OCI-LY1 (cell line): ENCODE measurements at regions not wholly inside any gene's neighbourhood (a gene's known extent, or its start where the extent isn't known, plus 50 kb on each side); places are given as distances from the start of the nearest gene placed in this dataset.

ENCODE experiments used
- CTCF ChIP-seq: fragments of 200-600 bp; sonication (generic), shearing (Covaris generic); IDR thresholded peaks from 2 replicates; pipeline ENCODE4 v1.5.1; 2017; ENCODE audit warnings: mild to moderate bottlenecking, antibody characterized with exemption, low read length, moderate library complexity, mixed read lengths
- EZH2 ChIP-seq: fragments of 200-600 bp; sonication (generic), shearing (Covaris generic); IDR thresholded peaks from 2 replicates; pipeline ENCODE4 v1.8.0; 2017; ENCODE audit warnings: borderline replicate concordance, mixed run types, mild to moderate bottlenecking, antibody characterized with exemption, low read length, moderate library complexity, mixed read lengths

GRCh38 chr5:152063004-152063403 lies 138.4 kb upstream of the GLRA1 start:
- TF ChIP-seq CTCF = no peak
- TF ChIP-seq EZH2 = no peak
